PFSK-1 (cell line): ENCODE measurements at regions not wholly inside any gene's neighbourhood (a gene's known extent, or its start where the extent isn't known, plus 50 kb on each side); places are given as distances from the start of the nearest gene placed in this dataset.

Experiments
- FOXP2 ChIP-seq: optimal IDR thresholded peaks from 2 replicates; pipeline ENCODE3; 2011; ENCODE audit warnings: borderline replicate concordance, control low read depth, inconsistent platforms; ENCODE audit not compliant: insufficient read depth; ENCODE audit errors: extremely low read length, extremely low read depth
- POLR2AphosphoS5 ChIP-seq: IDR thresholded peaks from 2 replicates; pipeline ENCODE4 v1.6.1; 2012; ENCODE audit warnings: low read depth, mild to moderate bottlenecking, control low read depth, low read length, moderate library complexity
- REST ChIP-seq, 2 experiments: IDR thresholded peaks; 2 replicates each; pipeline versions ENCODE4 v1.6.1 to v1.8.0; 2011 to 2012; ENCODE audit warnings: low read depth in 2 of 2, low read length in 2 of 2, control low read depth in 1 of 2, inconsistent platforms in 1 of 2, mild to moderate bottlenecking in 1 of 2, moderate library complexity in 1 of 2; ENCODE audit not compliant: insufficient read depth in 1 of 2
- SIN3A ChIP-seq: IDR thresholded peaks from 2 replicates; pipeline ENCODE4 v1.6.1; 2012; ENCODE audit warnings: mild to moderate bottlenecking, low read length, moderate library complexity, borderline replicate concordance; ENCODE audit not compliant: insufficient read depth
- TAF1 ChIP-seq: IDR thresholded peaks from 2 replicates; pipeline ENCODE4 v1.6.1; 2012; ENCODE audit warnings: low read length, control low read depth, borderline replicate concordance; ENCODE audit not compliant: insufficient read depth

GRCh38 chr13:104485571-104485970 is 1419.4 kb upstream of the SLC10A2 start:
- TF ChIP-seq REST (IDR thresholded peaks at IDR 0.05; ENCODE audit: insufficient read depth in 1 of 2, low read depth in 2 of 2, low read length in 2 of 2) = no peak
- TF ChIP-seq POLR2AphosphoS5 = no peak
- TF ChIP-seq SIN3A = no peak
- TF ChIP-seq TAF1 = no peak
- no peak for TF ChIP-seq FOXP2

- no peak for TF ChIP-seq POLR2AphosphoS5
- no peak for TF ChIP-seq REST (IDR thresholded peaks at IDR 0.05; ENCODE audit: insufficient read depth in 1 of 2, low read depth in 2 of 2, low read length in 2 of 2)
- TF ChIP-seq FOXP2 = no peak
- TF ChIP-seq SIN3A = no peak
Observed at GRCh38 chr13:104483631-104484030, 1417.4 kb upstream of the SLC10A2 start.

GRCh38 chr13:104477261-104477660 is 1411.0 kb upstream of the SLC10A2 start:
- TF ChIP-seq POLR2AphosphoS5 (no peak), TAF1 (no peak), FOXP2 (no peak), SIN3A (no peak), REST (IDR thresholded peaks at IDR 0.05; ENCODE audit: insufficient read depth in 1 of 2, low read depth in 2 of 2, low read length in 2 of 2) (no peak)

- TF ChIP-seq FOXP2 (no peak), POLR2AphosphoS5 (no peak), TAF1 (no peak), REST (IDR thresholded peaks at IDR 0.05; ENCODE audit: insufficient read depth in 1 of 2, low read depth in 2 of 2, low read length in 2 of 2) (no peak), SIN3A (no peak)
Observed at GRCh38 chr13:104473936-104474335, 1407.7 kb upstream of the SLC10A2 start.

GRCh38 chr13:104466016-104466415 is 1399.8 kb upstream of the SLC10A2 start:
- TF ChIP-seq TAF1 (no peak), SIN3A (no peak), REST (IDR thresholded peaks at IDR 0.05; ENCODE audit: insufficient read depth in 1 of 2, low read depth in 2 of 2, low read length in 2 of 2) (no peak), POLR2AphosphoS5 (no peak), FOXP2 (no peak)
